HCT116 (cell line): ENCODE measurements at regions not wholly inside any gene's neighbourhood (a gene's known extent, or its start where the extent isn't known, plus 50 kb on each side); places are given as distances from the start of the nearest gene placed in this dataset.

Experiments
- ATAC-seq: fragments of 200-7000 bp; cut with Tn5 transposase; 2 replicates; pipeline ENCODE4 v1.9.1; 2020; ENCODE audit warnings: mild to moderate bottlenecking, moderate library complexity
- BruUV-seq: library from RNA; stranded (reverse); fragments of 400-500 nt; replicated peaks from 2 replicates; lab custom pipeline; 2021; lab: Mats Ljungman, UMichigan
- CTCF ChIA-PET: fragments of 300-600 bp; sonication (Branson Sonifier 250); formaldehyde crosslinking; loops from one replicate; lab custom pipeline; 2021; ENCODE audit warnings: antibody characterized with exemption; lab: Charles Lee
- POLR2A ChIA-PET: fragments of 300-600, 350-600 bp; sonication (Branson Sonifier 250); formaldehyde crosslinking; loops from one replicate; lab custom pipeline; 2021; ENCODE audit warnings: antibody characterized with exemption; lab: Charles Lee
- RAD21 ChIA-PET, 2 experiments: fragments of 300-600 bp; sonication (Branson Sonifier 250); formaldehyde crosslinking; loops; one replicate each; lab custom pipeline; 2023; ENCODE audit warnings: low total read pairs in 2 of 2; ENCODE audit not compliant: uncharacterized antibody in 2 of 2, unreplicated experiment in 2 of 2, low non-redundant PET in 1 of 2; lab: Charles Lee
- DNase-seq: peaks from one replicate; pipeline ENCODE4 v3.0.0-alpha.2; 2010; ENCODE audit warnings: low read depth, low spot score
- H2AFZ ChIP-seq: fragments of 200-600 bp; shearing (Covaris generic), sonication (generic); 2 replicates; pipeline ENCODE4 v1.6.1; 2017; ENCODE audit warnings: low read depth, mixed run types, mixed read lengths, antibody characterized with exemption, low read length; ENCODE audit not compliant: poor library complexity, severe bottlenecking
- H3K27ac ChIP-seq: 2 replicates; pipeline ENCODE4 v1.5.1; 2012; ENCODE audit warnings: low read depth, low read length
- H3K27me3 ChIP-seq: fragments of 200-600 bp; sonication (generic); 2 replicates; pipeline ENCODE4 v1.6.1; 2016; ENCODE audit warnings: mixed run types, low read length, mixed read lengths; ENCODE audit not compliant: insufficient read depth
- H3K36me3 ChIP-seq, 2 experiments: fragments of 200-500 bp in 1 of 2; fragments of 200-600 bp in 1 of 2; sonication (Bioruptor generic) in 1 of 2; sonication (generic) in 1 of 2; 2 replicates each; pipeline versions ENCODE4 v1.5.1 to v1.6.1; 2014 to 2016; ENCODE audit warnings: low read length in 2 of 2, inconsistent platforms in 1 of 2, mixed read lengths in 1 of 2, mixed run types in 1 of 2; ENCODE audit not compliant: insufficient read depth in 2 of 2, control insufficient read depth in 1 of 2
- H3K4me1 ChIP-seq, 2 experiments: fragments of 200-600 bp in 1 of 2; sonication (generic) in 1 of 2; 2 replicates each; pipeline versions ENCODE4 v1.5.1 to v1.6.1; 2012 to 2017; ENCODE audit warnings: low read length in 2 of 2, inconsistent platforms in 1 of 2, mild to moderate bottlenecking in 1 of 2, mixed read lengths in 1 of 2, mixed run types in 1 of 2, moderate library complexity in 1 of 2; ENCODE audit not compliant: insufficient read depth in 2 of 2, control insufficient read depth in 1 of 2
- H3K4me2 ChIP-seq: fragments of 200-600 bp; sonication (generic); 2 replicates; pipeline ENCODE4 v1.6.1; 2017; ENCODE audit warnings: mixed run types, low read length, mixed read lengths
- H3K4me3 ChIP-seq, 2 experiments: fragments of 200-600 bp in 1 of 2; sonication (generic) in 1 of 2; replicated peaks in 1 of 2; 2 replicates each; pipeline ENCODE4 v1.5.1; 2011 to 2016; ENCODE audit warnings: low read length in 2 of 2, control low read depth in 1 of 2, low read depth in 1 of 2, mild to moderate bottlenecking in 1 of 2, mixed read lengths in 1 of 2, mixed run types in 1 of 2
- H3K79me2 ChIP-seq: fragments of 200-600 bp; sonication (generic); 2 replicates; pipeline ENCODE4 v1.6.1; 2017; ENCODE audit warnings: mild to moderate bottlenecking, mixed run types, low read length, moderate library complexity, mixed read lengths; ENCODE audit not compliant: insufficient read depth
- H3K9ac ChIP-seq: fragments of 200-600 bp; sonication (generic); 2 replicates; pipeline ENCODE4 v1.6.1; 2016; ENCODE audit warnings: low read length, mixed read lengths
- H3K9me2 ChIP-seq: fragments of 200-600 bp; sonication (generic), shearing (Covaris generic); 2 replicates; pipeline ENCODE4 v1.6.1; 2017; ENCODE audit warnings: mixed run types, mild to moderate bottlenecking, moderate library complexity; ENCODE audit not compliant: insufficient read depth
- H3K9me3 ChIP-seq, 2 experiments: fragments of 200-500 bp in 1 of 2; fragments of 200-600 bp in 1 of 2; sonication (Bioruptor generic) in 1 of 2; sonication (generic) in 1 of 2; 2 replicates each; pipeline ENCODE4 v1.6.1; 2014 to 2017; ENCODE audit warnings: low read length in 2 of 2, mixed read lengths in 2 of 2, inconsistent platforms in 1 of 2, low read depth in 1 of 2, mild to moderate bottlenecking in 1 of 2, mixed run types in 1 of 2, moderate library complexity in 1 of 2; ENCODE audit not compliant: control insufficient read depth in 1 of 2, insufficient read depth in 1 of 2
- H4K20me1 ChIP-seq: fragments of 200-600 bp; sonication (generic), shearing (Covaris generic); 2 replicates; pipeline ENCODE4 v1.6.1; 2017; ENCODE audit warnings: mixed run types, mild to moderate bottlenecking, moderate library complexity; ENCODE audit not compliant: insufficient read depth
- CTCF ChIP-seq, 3 experiments: fragments of 200-600 bp in 1 of 3; sonication (generic) in 1 of 3; IDR thresholded peaks in 2 of 3; conservative IDR thresholded peaks in 1 of 3; 2 replicates each; pipeline ENCODE4 v1.5.1; 2012 to 2017; ENCODE audit warnings: low read depth in 2 of 3, low read length in 2 of 3, antibody characterized with exemption in 1 of 3, borderline replicate concordance in 1 of 3, control low read depth in 1 of 3, mild to moderate bottlenecking in 1 of 3, mixed read lengths in 1 of 3, mixed run types in 1 of 3, moderate library complexity in 1 of 3; ENCODE audit not compliant: insufficient read depth in 1 of 3
- EZH2 ChIP-seq: fragments of 200-600 bp; sonication (generic); IDR thresholded peaks from 2 replicates; pipeline ENCODE4 v1.6.1; 2017; ENCODE audit warnings: antibody characterized with exemption, mixed run types
- EZH2phosphoT487 ChIP-seq: fragments of 200-600 bp; IDR thresholded peaks from 2 replicates; pipeline ENCODE4 v1.6.1; 2018; ENCODE audit warnings: antibody characterized with exemption, borderline replicate concordance
- MAX ChIP-seq: IDR thresholded peaks from 2 replicates; pipeline ENCODE4 v1.6.1; 2012
- ZBTB33 ChIP-seq: IDR thresholded peaks from 2 replicates; pipeline ENCODE4 v1.6.1; 2011; ENCODE audit warnings: mild to moderate bottlenecking, low read length, moderate library complexity; ENCODE audit not compliant: insufficient replicate concordance; ENCODE audit errors: extremely low read depth
- intact Hi-C: fragments of 100-400 bp; cut with micrococcal nuclease; formaldehyde crosslinking; loops from 2 replicates; pipeline ENCODE4 v1.10.0; 2022

DNA sequence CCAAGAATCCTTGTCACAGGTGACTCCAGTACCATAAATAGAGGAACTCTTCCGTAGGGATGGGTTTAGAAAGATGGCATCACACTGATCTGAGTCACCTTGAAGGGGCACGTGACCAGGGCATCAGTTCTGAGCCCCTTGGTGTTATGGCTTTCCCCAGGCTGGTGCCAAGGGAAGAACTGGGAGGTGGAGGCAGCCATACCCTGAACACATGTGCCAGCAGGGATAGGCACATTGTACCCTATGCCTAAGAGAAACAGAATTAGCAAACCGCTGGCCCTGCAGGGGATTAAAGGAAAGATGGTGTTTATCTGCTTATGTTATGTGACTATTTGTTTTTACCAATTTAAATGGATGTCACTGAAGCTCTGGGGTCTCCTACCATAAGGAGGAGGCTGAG is 196.2 kb downstream of the RGS3 start:
- TF ChIP-seq ZBTB33 (no peak), EZH2phosphoT487 (no peak), EZH2 (no peak), MAX (no peak), CTCF (IDR thresholded peaks at IDR 0.05 in 2 of 3, conservative IDR thresholded peaks at IDR 0.05 in 1 of 3; ENCODE audit: borderline replicate concordance in 1 of 3, insufficient read depth in 1 of 3, low read depth in 2 of 3, low read length in 2 of 3) (no peak)
- TF ChIP-seq, all 23 proteins: peak for 0
- H3K9me2 ChIP-seq, result no peaks in the 10 kb centered on the region
- ChIA-PET RAD21 (interaction anchor here in 1 of 2 experiments (1.3 kb wide), 1 partner anchor 14 kb away, joined by 3 read pairs; no protein-coding TSS in a partner anchor), CTCF (interaction anchor here (8.8 kb wide), 1 partner anchor 213 kb away, joined by 159 read pairs; no protein-coding TSS in a partner anchor), POLR2A (no interaction called here)
- H3K4me2 ChIP-seq, result no peak overlapping the region
- DNase-seq (no peak), ATAC-seq (no peak)
- H3K9me3 ChIP-seq, result no peaks in the 10 kb centered on the region
- H3K9ac ChIP-seq, result no peak overlapping the region
- H2AFZ ChIP-seq, result no peak overlapping the region
- intact Hi-C loops, result loop anchor here (2.0 to 10.0 kb wide), 4 partner anchors 213 to 737 kb away; partner anchors contain the start of gene RNF183
- peaks cover 0 to 15% of the 10 kb centered on the region in 2 experiments; a peak in 1 of 4 replicates for H3K4me1 ChIP-seq
- no peaks in the 10 kb centered on the region for H3K36me3 ChIP-seq
- no peaks in the 10 kb centered on the region for H3K79me2 ChIP-seq
- no peak overlapping the region for H3K27ac ChIP-seq
- H3K27me3 ChIP-seq, result peaks cover 14% of the 10 kb centered on the region; the same call in 1 of the 2 replicates
- BruUV-seq, result no TSS peak
- no peak overlapping the region for H3K4me3 ChIP-seq
- no peaks in the 10 kb centered on the region for H4K20me1 ChIP-seq
